ENCODE measurements at regions not wholly inside any gene's neighbourhood (a gene's known extent, or its start where the extent isn't known, plus 50 kb on each side); places are given as distances from the start of the nearest gene placed in this dataset.
"Not testable (repeated sequence)": the region's sequence is repeated elsewhere in the genome, so short reads cannot be mapped to it uniquely, and the experiment has no call there.

DNA sequence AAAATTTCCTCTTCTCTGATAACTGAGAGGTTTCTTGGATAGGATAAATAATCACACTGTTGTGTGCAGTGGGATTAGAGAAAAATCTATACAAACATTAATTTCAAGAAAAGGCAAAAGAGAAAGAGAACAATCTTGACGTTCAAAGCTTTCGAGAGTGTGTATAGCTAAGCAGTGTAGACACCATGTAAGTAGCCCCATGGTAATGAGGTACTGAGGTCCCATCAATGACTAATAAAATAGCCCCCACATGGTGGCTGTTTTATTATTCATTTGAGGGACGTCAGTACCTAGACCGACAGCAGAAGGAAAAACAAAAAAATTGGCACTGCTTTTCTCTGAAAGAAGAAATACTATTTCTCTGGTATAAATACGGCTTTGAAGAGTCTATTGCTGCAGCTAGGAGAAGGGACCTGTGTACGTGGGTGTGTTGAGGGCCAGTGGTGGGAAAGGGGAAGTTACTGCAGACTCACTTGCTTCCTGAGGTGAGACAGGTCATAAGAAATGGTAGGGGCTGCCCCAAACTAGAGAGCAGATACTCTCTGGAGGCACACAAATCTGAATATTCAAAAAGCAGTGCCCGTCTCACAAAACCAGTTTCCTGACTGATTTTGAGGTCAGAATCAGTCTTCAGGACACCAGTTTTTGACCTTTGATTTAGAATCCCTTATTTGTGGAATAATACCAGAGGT is 339.8 kb downstream of the EMP1 start:
- no peak overlapping the region for H3K9ac ChIP-seq (ENCODE audit: low read length in 5 of 5)
- no peaks in the 10 kb centered on the region for H3K9me3 ChIP-seq (ENCODE audit: control insufficient read depth in 5 of 5, low read length in 5 of 5)
- H3K36me3 ChIP-seq (ENCODE audit: control insufficient read depth in 5 of 5, insufficient read depth in 5 of 5, low read length in 5 of 5): no peaks in the 10 kb centered on the region
- no peak overlapping the region for H3K27ac ChIP-seq (ENCODE audit: low read depth, low read length)
- no peak overlapping the region for H3K4me3 ChIP-seq (ENCODE audit: low read depth in 1 of 5, low read length in 5 of 5)
- no peaks in the 10 kb centered on the region for H3K27me3 ChIP-seq (ENCODE audit: control insufficient read depth in 5 of 5, insufficient read depth in 4 of 5, low read length in 5 of 5)
- H3K4me1 ChIP-seq (ENCODE audit: control insufficient read depth in 5 of 5, insufficient read depth in 5 of 5, low read length in 5 of 5): peaks cover 0 to 9% (median 6%) of the 10 kb centered on the region in 5 donors

DNA sequence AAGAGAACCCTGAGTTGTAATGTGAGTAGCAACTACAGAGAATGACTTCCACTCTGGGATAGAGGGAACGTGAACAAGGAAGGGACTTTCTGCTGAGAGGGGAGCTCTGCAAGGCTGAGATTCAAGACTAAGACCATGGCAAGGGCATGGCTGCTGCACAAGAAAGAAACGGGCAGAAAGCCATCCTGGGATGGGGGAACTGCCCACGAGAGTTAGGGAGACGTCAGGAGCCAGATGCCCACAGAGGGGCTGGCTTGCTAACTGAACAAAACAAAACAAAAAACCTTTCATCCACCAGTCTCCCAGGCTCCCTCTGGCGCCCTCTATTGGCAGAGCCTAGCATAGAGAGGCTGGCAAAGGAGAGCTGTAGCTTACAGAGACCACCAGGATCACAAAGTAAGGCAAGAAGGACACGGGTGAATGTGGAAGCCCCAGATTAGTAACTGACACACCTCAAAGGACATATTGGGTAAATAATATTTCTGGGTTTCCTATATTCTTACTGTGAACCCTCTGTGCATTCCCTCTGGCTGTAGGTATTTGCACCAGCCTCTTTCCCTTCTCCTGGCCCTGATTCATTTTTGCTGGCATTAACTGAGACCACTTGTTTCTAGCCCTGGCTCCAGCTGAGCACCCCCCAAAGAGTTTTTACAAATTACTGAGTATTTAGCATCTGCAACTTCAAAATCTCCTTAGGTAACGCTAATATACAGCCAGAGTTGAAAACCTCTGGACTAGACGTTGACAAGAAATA is 338.3 kb downstream of the EMP1 start:
- Histone ChIP-seq H3K9ac (ENCODE audit: low read length in 5 of 5) (peak overlapping the region in 2 of 5 donors; percentile 2 to 44), H3K4me3 (ENCODE audit: low read depth in 1 of 5, low read length in 5 of 5) (peak overlapping the region; percentile 43 to 82 (median 58)), H3K27ac (ENCODE audit: low read depth, low read length) (no peak overlapping the region)

DNA sequence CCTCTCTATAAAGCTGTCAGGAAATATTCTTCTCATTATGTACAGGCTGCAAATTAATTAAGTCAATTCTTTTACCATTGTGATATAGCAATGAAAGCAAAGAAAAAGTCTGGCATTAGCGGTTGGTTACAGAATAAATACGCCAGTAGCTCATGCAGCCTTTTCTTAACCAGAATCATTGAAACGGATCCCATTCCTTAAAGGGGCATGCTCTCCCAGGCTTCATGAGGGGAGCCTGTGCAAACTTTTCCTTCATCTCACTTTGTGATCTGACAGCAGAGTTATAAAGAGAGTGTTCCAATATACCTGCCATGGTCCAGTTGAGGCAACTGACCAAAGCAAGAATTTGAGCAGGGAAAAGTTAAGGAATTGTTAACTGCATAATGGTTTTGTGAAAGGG is 337.7 kb downstream of the EMP1 start:
- Histone ChIP-seq H3K27me3 (ENCODE audit: control insufficient read depth in 5 of 5, insufficient read depth in 4 of 5, low read length in 5 of 5) (no peaks in the 10 kb centered on the region), H3K4me3 (ENCODE audit: low read depth in 1 of 5, low read length in 5 of 5) (peak overlapping the region; percentile 43 to 82 (median 58)), H3K9me3 (ENCODE audit: control insufficient read depth in 5 of 5, low read length in 5 of 5) (no peaks in the 10 kb centered on the region), H3K36me3 (ENCODE audit: control insufficient read depth in 5 of 5, insufficient read depth in 5 of 5, low read length in 5 of 5) (no peaks in the 10 kb centered on the region), H3K27ac (ENCODE audit: low read depth, low read length) (no peak overlapping the region), H3K4me1 (ENCODE audit: control insufficient read depth in 5 of 5, insufficient read depth in 5 of 5, low read length in 5 of 5) (peaks cover 0 to 9% (median 6%) of the 10 kb centered on the region in 5 donors), H3K9ac (ENCODE audit: low read length in 5 of 5) (peak overlapping the region in 1 of 5 donors; percentile 2)

More for the DNA sequence above, 338.3 kb downstream of the EMP1 start:
- Histone ChIP-seq H3K27me3 (ENCODE audit: control insufficient read depth in 5 of 5, insufficient read depth in 4 of 5, low read length in 5 of 5) (no peaks in the 10 kb centered on the region), H3K36me3 (ENCODE audit: control insufficient read depth in 5 of 5, insufficient read depth in 5 of 5, low read length in 5 of 5) (no peaks in the 10 kb centered on the region), H3K9me3 (ENCODE audit: control insufficient read depth in 5 of 5, low read length in 5 of 5) (no peaks in the 10 kb centered on the region), H3K4me1 (ENCODE audit: control insufficient read depth in 5 of 5, insufficient read depth in 5 of 5, low read length in 5 of 5) (peaks cover 0 to 9% (median 6%) of the 10 kb centered on the region in 5 donors)

DNA sequence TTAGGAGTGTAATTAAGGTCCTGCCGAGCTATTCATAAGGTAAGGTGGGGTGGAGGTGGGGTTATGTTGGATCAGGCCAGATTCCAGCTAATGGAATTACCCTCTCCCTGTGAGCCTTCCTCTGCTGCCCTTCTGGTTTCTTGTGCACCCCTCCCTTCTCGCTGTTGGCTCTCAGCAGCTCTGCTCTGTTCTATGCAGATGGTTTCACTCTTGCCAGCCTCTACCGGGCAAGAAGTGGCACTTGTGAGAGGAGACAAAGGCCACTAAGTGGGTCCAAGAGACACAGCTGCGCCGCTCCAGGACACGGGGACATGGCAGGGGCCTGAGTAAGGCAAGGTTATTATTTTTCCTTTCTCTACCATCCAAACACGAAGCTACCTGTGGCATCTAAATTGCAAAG is 334.4 kb downstream of the EMP1 start:
- Histone ChIP-seq H3K27ac (ENCODE audit: low read depth, low read length) (no peak overlapping the region), H3K27me3 (ENCODE audit: control insufficient read depth in 5 of 5, insufficient read depth in 4 of 5, low read length in 5 of 5) (no peaks in the 10 kb centered on the region), H3K9ac (ENCODE audit: low read length in 5 of 5) (no peak overlapping the region), H3K4me3 (ENCODE audit: low read depth in 1 of 5, low read length in 5 of 5) (no peak overlapping the region), H3K36me3 (ENCODE audit: control insufficient read depth in 5 of 5, insufficient read depth in 5 of 5, low read length in 5 of 5) (no peaks in the 10 kb centered on the region), H3K4me1 (ENCODE audit: control insufficient read depth in 5 of 5, insufficient read depth in 5 of 5, low read length in 5 of 5) (peaks cover 0 to 9% (median 6%) of the 10 kb centered on the region in 5 donors), H3K9me3 (ENCODE audit: control insufficient read depth in 5 of 5, low read length in 5 of 5) (no peaks in the 10 kb centered on the region)

DNA sequence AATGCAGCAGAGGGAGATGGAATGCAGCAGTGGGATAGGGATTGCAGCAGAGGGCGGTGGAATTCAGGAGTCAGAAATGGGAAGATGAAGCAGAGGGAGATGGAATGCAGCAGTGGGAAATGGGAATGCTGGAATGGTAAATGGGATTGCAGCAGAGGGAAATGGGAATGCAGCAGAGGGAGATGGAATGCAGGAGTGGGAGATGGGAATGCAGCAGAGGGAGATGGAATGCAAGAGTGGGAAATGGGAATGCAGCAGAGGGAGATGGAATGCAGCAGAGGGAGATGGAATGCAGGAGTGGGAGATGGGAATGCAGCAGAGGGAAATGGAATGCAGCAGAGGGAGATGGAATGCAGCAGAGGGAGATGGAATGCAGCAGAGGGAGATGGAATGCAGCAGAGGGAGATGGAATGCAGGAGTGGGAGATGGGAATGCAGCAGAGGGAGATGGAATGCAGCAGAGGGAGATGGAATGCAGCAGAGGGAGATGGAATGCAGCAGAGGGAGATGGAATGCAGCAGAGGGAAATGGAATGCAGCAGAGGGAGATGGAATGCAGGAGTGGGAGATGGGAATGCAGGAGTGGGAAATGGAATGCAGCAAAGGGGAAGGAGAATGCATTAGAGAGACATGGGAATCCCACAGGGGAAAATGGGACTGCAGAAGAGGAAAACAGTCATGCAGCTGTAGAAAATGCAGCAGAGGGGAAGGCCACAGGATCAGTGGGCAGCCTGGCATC is 329.8 kb downstream of the EMP1 start:
- not testable (repeated sequence) for H3K27me3 ChIP-seq (ENCODE audit: control insufficient read depth in 5 of 5, insufficient read depth in 4 of 5, low read length in 5 of 5); H3K9me3 ChIP-seq (ENCODE audit: control insufficient read depth in 5 of 5, low read length in 5 of 5); H3K4me1 ChIP-seq (ENCODE audit: control insufficient read depth in 5 of 5, insufficient read depth in 5 of 5, low read length in 5 of 5); H3K9ac ChIP-seq (ENCODE audit: low read length in 5 of 5); H3K36me3 ChIP-seq (ENCODE audit: control insufficient read depth in 5 of 5, insufficient read depth in 5 of 5, low read length in 5 of 5); H3K4me3 ChIP-seq (ENCODE audit: low read depth in 1 of 5, low read length in 5 of 5); H3K27ac ChIP-seq (ENCODE audit: low read depth, low read length)

DNA sequence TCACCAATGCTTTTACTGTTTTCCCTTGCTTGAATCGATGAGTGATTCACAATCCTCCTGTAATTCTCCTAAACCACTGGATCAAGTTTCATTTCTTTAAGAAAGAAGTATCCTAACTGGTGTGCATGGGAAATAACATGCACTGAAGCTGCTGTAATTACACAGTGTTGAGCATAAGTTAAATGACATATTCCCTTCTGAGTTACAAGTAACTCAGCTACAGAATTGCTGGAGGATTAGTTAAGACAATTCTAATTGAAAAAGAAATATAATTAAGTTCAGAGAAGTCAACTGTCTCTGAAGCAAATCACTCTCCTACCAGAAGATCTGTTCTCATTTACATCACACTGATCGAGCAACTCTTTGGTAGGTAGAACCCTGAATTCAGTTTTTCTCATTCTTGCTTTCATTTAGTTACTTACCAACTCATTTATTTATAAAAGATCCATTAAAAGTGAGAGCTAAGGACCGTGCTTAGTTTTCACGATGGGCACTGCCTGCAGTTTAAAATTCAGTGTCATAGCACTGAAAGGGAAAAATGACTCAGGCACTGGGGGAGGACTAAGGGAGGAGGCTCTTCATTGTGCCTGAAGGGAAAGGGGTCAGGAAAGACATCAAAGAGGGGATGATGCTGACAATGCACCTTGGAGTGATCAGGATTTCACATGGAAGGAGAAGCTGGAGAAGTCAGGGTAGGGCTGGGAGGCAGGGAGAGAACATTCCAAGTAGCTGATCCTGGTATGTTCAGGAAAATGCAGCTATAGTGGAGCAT is 327.2 kb downstream of the EMP1 start:
- no peak overlapping the region for H3K4me3 ChIP-seq (ENCODE audit: low read depth in 1 of 5, low read length in 5 of 5)
- H3K9me3 ChIP-seq (ENCODE audit: control insufficient read depth in 5 of 5, low read length in 5 of 5): peaks cover 0 to 3% (median 0%) of the 10 kb centered on the region in 5 donors
- no peak overlapping the region for H3K27ac ChIP-seq (ENCODE audit: low read depth, low read length)
- no peaks in the 10 kb centered on the region for H3K4me1 ChIP-seq (ENCODE audit: control insufficient read depth in 5 of 5, insufficient read depth in 5 of 5, low read length in 5 of 5)
- H3K9ac ChIP-seq (ENCODE audit: low read length in 5 of 5): no peak overlapping the region
- no peaks in the 10 kb centered on the region for H3K36me3 ChIP-seq (ENCODE audit: control insufficient read depth in 5 of 5, insufficient read depth in 5 of 5, low read length in 5 of 5)
- H3K27me3 ChIP-seq (ENCODE audit: control insufficient read depth in 5 of 5, insufficient read depth in 4 of 5, low read length in 5 of 5): no peaks in the 10 kb centered on the region

DNA sequence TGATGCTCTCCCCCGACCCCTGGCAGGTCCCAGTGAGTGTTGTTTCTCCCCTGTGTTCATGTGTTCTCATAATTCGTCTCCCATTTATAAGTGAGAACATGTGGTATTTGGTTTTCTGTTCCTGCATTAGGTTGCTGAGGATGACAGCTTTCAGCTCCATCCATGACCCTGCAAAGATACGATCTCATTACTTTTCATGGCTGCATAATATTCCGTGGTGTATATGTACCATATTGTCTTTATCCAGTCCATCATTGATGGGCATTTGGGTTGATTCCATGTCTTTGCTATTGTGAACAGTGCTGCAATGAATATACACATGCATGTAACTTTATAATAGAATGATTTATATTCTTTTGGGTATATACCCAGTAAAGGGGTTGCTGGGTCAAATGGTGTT is 321.5 kb downstream of the EMP1 start:
- H3K4me3 ChIP-seq (ENCODE audit: low read depth in 1 of 5, low read length in 5 of 5); H3K36me3 ChIP-seq (ENCODE audit: control insufficient read depth in 5 of 5, insufficient read depth in 5 of 5, low read length in 5 of 5); H3K27me3 ChIP-seq (ENCODE audit: control insufficient read depth in 5 of 5, insufficient read depth in 4 of 5, low read length in 5 of 5): not testable (repeated sequence)

DNA sequence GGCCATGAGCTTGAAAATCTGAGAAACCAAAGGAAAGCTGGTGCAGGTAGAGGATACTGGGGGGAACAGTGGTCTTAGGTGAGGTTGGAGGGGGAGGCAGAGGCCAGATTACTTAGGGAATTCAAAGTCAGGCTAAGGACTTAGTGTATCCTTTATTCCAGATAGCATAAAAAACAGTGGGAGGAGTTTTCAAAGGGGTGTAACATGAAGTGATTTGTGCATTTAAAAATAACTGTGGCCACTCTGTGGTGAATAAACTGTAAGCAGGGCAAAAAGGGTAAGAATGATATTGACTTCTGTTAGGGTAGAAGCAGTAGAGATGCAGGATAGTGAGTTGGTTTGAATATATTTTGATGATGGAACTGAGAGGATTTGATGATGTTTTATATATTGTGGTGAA is 313.2 kb downstream of the EMP1 start:
- H3K36me3 ChIP-seq (ENCODE audit: control insufficient read depth in 5 of 5, insufficient read depth in 5 of 5, low read length in 5 of 5): no peaks in the 10 kb centered on the region
- no peaks in the 10 kb centered on the region for H3K27me3 ChIP-seq (ENCODE audit: control insufficient read depth in 5 of 5, insufficient read depth in 4 of 5, low read length in 5 of 5)
- H3K4me3 ChIP-seq (ENCODE audit: low read depth in 1 of 5, low read length in 5 of 5): no peak overlapping the region
- H3K9me3 ChIP-seq (ENCODE audit: control insufficient read depth in 5 of 5, low read length in 5 of 5): peaks cover 0 to 8% (median 0%) of the 10 kb centered on the region in 5 donors
- no peak overlapping the region for H3K27ac ChIP-seq (ENCODE audit: low read depth, low read length)
- H3K9ac ChIP-seq (ENCODE audit: low read length in 5 of 5): no peak overlapping the region
- H3K4me1 ChIP-seq (ENCODE audit: control insufficient read depth in 5 of 5, insufficient read depth in 5 of 5, low read length in 5 of 5): no peaks in the 10 kb centered on the region

More for the DNA sequence above, 321.5 kb downstream of the EMP1 start:
- not testable (repeated sequence) for H3K9me3 ChIP-seq (ENCODE audit: control insufficient read depth in 5 of 5, low read length in 5 of 5); H3K9ac ChIP-seq (ENCODE audit: low read length in 5 of 5); H3K27ac ChIP-seq (ENCODE audit: low read depth, low read length); H3K4me1 ChIP-seq (ENCODE audit: control insufficient read depth in 5 of 5, insufficient read depth in 5 of 5, low read length in 5 of 5)

DNA sequence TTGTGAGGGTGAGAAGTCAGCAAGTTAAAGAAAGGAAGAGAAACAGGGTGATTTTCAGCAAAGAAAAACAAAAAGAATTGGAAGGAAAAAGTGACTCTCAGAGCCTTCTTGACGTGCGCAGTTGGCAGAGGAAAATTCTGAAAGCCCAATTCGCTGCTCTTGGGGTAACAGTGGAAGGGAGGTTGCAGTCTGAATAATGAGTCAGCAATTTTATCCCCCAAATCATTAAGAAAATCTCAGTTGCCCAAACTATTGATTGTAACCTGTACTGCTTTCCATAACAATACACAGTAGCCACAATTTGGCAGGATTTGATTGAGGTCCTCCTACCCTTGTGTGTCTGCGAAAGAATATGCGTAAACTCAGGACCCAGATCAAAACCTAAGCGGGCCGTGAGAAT is 309.1 kb downstream of the EMP1 start:
- H3K4me3 ChIP-seq (ENCODE audit: low read depth in 1 of 5, low read length in 5 of 5): no peak overlapping the region
- H3K27ac ChIP-seq (ENCODE audit: low read depth, low read length): no peak overlapping the region
- H3K27me3 ChIP-seq (ENCODE audit: control insufficient read depth in 5 of 5, insufficient read depth in 4 of 5, low read length in 5 of 5): no peaks in the 10 kb centered on the region
- no peaks in the 10 kb centered on the region for H3K9me3 ChIP-seq (ENCODE audit: control insufficient read depth in 5 of 5, low read length in 5 of 5)
- no peak overlapping the region for H3K9ac ChIP-seq (ENCODE audit: low read length in 5 of 5)
- no peaks in the 10 kb centered on the region for H3K4me1 ChIP-seq (ENCODE audit: control insufficient read depth in 5 of 5, insufficient read depth in 5 of 5, low read length in 5 of 5)
- no peaks in the 10 kb centered on the region for H3K36me3 ChIP-seq (ENCODE audit: control insufficient read depth in 5 of 5, insufficient read depth in 5 of 5, low read length in 5 of 5)

Data from subcutaneous abdominal adipose tissue (tissue), 5 donors.